ENCODE measurements at regions not wholly inside any gene's neighbourhood (a gene's known extent, or its start where the extent isn't known, plus 50 kb on each side); places are given as distances from the start of the nearest gene placed in this dataset.

DNA sequence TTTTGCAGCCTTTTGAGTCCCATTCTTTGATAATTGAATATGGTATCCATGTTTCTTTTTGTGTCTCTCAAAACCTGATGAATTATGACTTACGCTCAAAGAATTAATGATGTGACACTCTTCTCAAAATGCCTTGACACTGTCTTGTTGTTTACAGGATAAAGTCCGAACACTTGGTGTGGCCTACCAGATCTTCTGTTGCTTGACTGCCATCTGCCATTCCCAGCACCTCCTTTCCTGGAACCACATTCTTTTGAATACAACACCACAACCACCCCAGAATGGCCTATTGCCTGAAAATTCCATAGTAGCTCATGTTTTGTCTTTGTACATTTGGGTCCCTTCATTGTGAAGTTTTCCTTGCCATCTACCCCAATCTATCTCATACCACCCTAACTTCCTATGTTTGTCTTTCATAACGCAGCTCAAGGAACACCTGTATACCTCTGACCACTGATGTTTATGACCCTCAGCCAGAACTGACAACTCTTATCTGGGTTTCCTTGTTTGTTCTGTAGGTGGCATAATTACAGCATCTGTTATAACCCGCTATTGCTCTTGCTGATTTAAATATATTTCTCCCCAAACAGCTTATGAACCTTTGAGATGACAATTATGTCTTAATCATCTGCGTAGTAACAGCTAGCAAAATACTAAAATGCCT lies 991.3 kb downstream of the RAB28 start:
- TF ChIP-seq, protein P1, sequence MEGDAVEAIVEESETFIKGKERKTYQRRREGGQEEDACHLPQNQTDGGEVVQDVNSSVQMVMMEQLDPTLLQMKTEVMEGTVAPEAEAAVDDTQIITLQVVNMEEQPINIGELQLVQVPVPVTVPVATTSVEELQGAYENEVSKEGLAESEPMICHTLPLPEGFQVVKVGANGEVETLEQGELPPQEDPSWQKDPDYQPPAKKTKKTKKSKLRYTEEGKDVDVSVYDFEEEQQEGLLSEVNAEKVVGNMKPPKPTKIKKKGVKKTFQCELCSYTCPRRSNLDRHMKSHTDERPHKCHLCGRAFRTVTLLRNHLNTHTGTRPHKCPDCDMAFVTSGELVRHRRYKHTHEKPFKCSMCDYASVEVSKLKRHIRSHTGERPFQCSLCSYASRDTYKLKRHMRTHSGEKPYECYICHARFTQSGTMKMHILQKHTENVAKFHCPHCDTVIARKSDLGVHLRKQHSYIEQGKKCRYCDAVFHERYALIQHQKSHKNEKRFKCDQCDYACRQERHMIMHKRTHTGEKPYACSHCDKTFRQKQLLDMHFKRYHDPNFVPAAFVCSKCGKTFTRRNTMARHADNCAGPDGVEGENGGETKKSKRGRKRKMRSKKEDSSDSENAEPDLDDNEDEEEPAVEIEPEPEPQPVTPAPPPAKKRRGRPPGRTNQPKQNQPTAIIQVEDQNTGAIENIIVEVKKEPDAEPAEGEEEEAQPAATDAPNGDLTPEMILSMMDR (IDR thresholded peaks at IDR 0.05; ENCODE audit: low read length) = no peak
- TF ChIP-seq EZH2phosphoT487 (IDR thresholded peaks at IDR 0.05; ENCODE audit: low read length) = no peak
- no peak for TF ChIP-seq EZH2 (optimal IDR thresholded peaks at IDR 0.05; ENCODE audit: low read depth, low read length)
